ENCODE measurements at regions not wholly inside any gene's neighbourhood (a gene's known extent, or its start where the extent isn't known, plus 50 kb on each side); places are given as distances from the start of the nearest gene placed in this dataset.

DNA sequence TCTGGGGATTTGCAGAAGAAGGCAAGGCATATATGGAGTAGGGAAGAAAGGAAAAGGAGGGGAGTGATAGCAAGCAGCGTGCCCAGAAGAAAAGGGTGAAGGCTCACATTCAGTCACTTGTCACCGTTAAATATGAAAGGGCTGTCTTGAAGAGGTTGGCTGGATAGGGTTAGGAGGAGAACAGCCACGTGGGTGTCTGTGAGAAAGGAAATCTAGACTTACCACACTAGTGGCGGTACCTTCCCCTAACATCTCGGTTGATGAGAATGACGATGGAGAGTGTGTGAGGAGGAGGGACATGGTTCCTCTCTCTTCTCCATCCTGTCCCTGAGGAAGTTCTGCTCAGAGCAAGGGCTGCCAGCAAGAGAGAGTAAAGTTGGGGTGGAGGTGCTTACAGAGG, 74.3 kb upstream of the CCN6 start:
- Mint-ChIP-seq H3K4me1 (peaks cover 6 to 10% of the 10 kb centered on the region in 2 experiments; a peak in 3 of 4 replicates), H3K27ac (no peak overlapping the region)
- no peak overlapping the region for H2BK20ac ChIP-seq (ENCODE audit: low read depth, low read length, poor library complexity, severe bottlenecking)

More for the DNA sequence above, 74.3 kb upstream of the CCN6 start:
- Histone ChIP-seq H3K23me2 (ENCODE audit: insufficient read length, low read depth, low read length, poor library complexity, severe bottlenecking) (no peaks in the 10 kb centered on the region), H3K4me1 (ENCODE audit: insufficient read depth, low read length) (no peaks in the 10 kb centered on the region; the same call in 1 of the 2 replicates), H3K14ac (ENCODE audit: insufficient read depth, low read length) (no peak overlapping the region), H3K9ac (ENCODE audit: extremely low read depth, insufficient read length, low read length) (no peak overlapping the region), H3K18ac (ENCODE audit: insufficient read length, low read depth, low read length) (no peak overlapping the region), H2AFZ (ENCODE audit: low read length) (no peak overlapping the region), H4K20me1 (ENCODE audit: control insufficient read depth, insufficient read depth, insufficient read length) (no peaks in the 10 kb centered on the region), H3K27ac (ENCODE audit: insufficient read length, low read depth, low read length) (no peak overlapping the region), H3K23ac (ENCODE audit: insufficient read length, low read depth, low read length) (no peak overlapping the region), H3T11ph (ENCODE audit: low read length) (no peak overlapping the region), H2BK15ac (ENCODE audit: low read depth, low read length) (no peak overlapping the region), H2BK120ac (ENCODE audit: low read depth, low read length, poor library complexity, severe bottlenecking) (no peak overlapping the region), H4K8ac (replicated peaks; ENCODE audit: insufficient read length, low read depth, low read length) (no peak overlapping the region), H3K56ac (ENCODE audit: insufficient read length, low read depth, low read length) (no peak overlapping the region), H4K91ac (ENCODE audit: insufficient read length, low read depth, low read length) (no peak overlapping the region), H2AK5ac (ENCODE audit: insufficient read length, low read length) (no peak overlapping the region), H3K4ac (ENCODE audit: low read depth, low read length) (no peak overlapping the region), H2BK5ac (ENCODE audit: insufficient read length, low read length) (no peak overlapping the region), H3K9me3 (ENCODE audit: control insufficient read depth, low read depth, low read length) (no peaks in the 10 kb centered on the region), H3K79me1 (ENCODE audit: insufficient read depth, low read depth, low read length, poor library complexity, severe bottlenecking) (no peaks in the 10 kb centered on the region), H3K27me3 (ENCODE audit: insufficient read depth, low read length) (no peaks in the 10 kb centered on the region), H2BK12ac (ENCODE audit: insufficient read length, low read depth, low read length) (no peak overlapping the region), H4K5ac (ENCODE audit: insufficient read length, low read depth, low read length) (no peak overlapping the region), H3K4me2 (ENCODE audit: insufficient read depth, insufficient read length, low read length) (no peak overlapping the region), H3K79me2 (ENCODE audit: insufficient read depth, low read length) (no peaks in the 10 kb centered on the region)
- no peaks in the 10 kb centered on the region for H3K36me3 Mint-ChIP-seq (ENCODE audit: insufficient read depth in 1 of 3, low read depth in 3 of 3)
- whole genome bisulfite sequencing (ENCODE audit: extremely low coverage, insufficient read length, low lambda C conversion rate): no CpG with 5 or more reads among the region's 6 CpGs
- no peaks in the 10 kb centered on the region; a peak in 1 of 5 replicates for H3K9me3 Mint-ChIP-seq
- no peak for DNase-seq
- no peak overlapping the region for H3K4me3 Mint-ChIP-seq
- peaks cover 18% of the 10 kb centered on the region for H3K27me3 Mint-ChIP-seq (ENCODE audit: low read depth)
- TF ChIP-seq, protein P1, sequence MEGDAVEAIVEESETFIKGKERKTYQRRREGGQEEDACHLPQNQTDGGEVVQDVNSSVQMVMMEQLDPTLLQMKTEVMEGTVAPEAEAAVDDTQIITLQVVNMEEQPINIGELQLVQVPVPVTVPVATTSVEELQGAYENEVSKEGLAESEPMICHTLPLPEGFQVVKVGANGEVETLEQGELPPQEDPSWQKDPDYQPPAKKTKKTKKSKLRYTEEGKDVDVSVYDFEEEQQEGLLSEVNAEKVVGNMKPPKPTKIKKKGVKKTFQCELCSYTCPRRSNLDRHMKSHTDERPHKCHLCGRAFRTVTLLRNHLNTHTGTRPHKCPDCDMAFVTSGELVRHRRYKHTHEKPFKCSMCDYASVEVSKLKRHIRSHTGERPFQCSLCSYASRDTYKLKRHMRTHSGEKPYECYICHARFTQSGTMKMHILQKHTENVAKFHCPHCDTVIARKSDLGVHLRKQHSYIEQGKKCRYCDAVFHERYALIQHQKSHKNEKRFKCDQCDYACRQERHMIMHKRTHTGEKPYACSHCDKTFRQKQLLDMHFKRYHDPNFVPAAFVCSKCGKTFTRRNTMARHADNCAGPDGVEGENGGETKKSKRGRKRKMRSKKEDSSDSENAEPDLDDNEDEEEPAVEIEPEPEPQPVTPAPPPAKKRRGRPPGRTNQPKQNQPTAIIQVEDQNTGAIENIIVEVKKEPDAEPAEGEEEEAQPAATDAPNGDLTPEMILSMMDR (conservative IDR thresholded peaks at IDR 0.05): no peak

All from H9 (cell line).